GM12878 (cell line): ENCODE measurements at regions not wholly inside any gene's neighbourhood (a gene's known extent, or its start where the extent isn't known, plus 50 kb on each side); places are given as distances from the start of the nearest gene placed in this dataset.

Source experiments
- ATAC-seq: fragments of 200-7000 bp; cut with Tn5 transposase; 3 replicates; pipeline ENCODE4 v1.9.1; 2020; ENCODE audit warnings: mild to moderate bottlenecking, moderate library complexity
- BruUV-seq: library from RNA; stranded (reverse); fragments of 400-500 nt; replicated peaks from 2 replicates; lab custom pipeline; 2021; lab: Mats Ljungman, UMichigan
- CTCF ChIA-PET: fragments of 300-600 bp; sonication (Branson Sonifier 250); formaldehyde crosslinking; extraction: SDS; loops from one replicate; lab custom pipeline; 2021; ENCODE audit warnings: inconsistent platforms; lab: Yijun Ruan, JAX
- POLR2A ChIA-PET: fragments of 350-600 bp; formaldehyde crosslinking; extraction: SDS; loops from one replicate; lab custom pipeline; 2021; ENCODE audit warnings: inconsistent platforms; lab: Charles Lee
- RAD21 ChIA-PET: fragments of 300-600 bp; sonication (Branson Sonifier 250); formaldehyde crosslinking; loops from one replicate; lab custom pipeline; 2023; ENCODE audit warnings: antibody characterized with exemption; ENCODE audit not compliant: unreplicated experiment; lab: Charles Lee
- SMC1A ChIA-PET: fragments of 300-600 bp; sonication (Branson Sonifier 250); formaldehyde crosslinking; loops from one replicate; lab custom pipeline; 2023; ENCODE audit not compliant: unreplicated experiment, uncharacterized antibody; lab: Charles Lee
- DNase-seq: peaks from one replicate; pipeline ENCODE4 v3.0.0-alpha.2; 2011; ENCODE audit warnings: low read depth, low spot score
- FAIRE-seq: peaks from 3 replicates; lab custom pipeline; 2011; peaks lifted over from hg19 to GRCh38; lab: Jason Lieb, UNC
- H2AFZ ChIP-seq: 2 replicates; pipeline ENCODE4 v1.6.0; 2011; ENCODE audit warnings: low read depth, low read length, control low read depth; ENCODE audit not compliant: control insufficient read depth
- H3K27ac ChIP-seq: 2 replicates; pipeline ENCODE4 v1.5.1; 2011; ENCODE audit warnings: control low read depth; ENCODE audit not compliant: control insufficient read depth, insufficient read depth
- H3K27me3 ChIP-seq, 2 experiments: replicated peaks in 1 of 2; 2 replicates each; pipeline versions ENCODE4 v1.6.0 to v1.6.1; 2011; ENCODE audit warnings: low read length in 1 of 2; ENCODE audit not compliant: control insufficient read depth in 2 of 2, insufficient read depth in 2 of 2
- H3K36me3 ChIP-seq, 2 experiments: 2 replicates each; pipeline ENCODE4 v1.5.1; 2011; ENCODE audit warnings: low read length in 1 of 2; ENCODE audit not compliant: control insufficient read depth in 2 of 2, insufficient read depth in 2 of 2
- H3K4me1 ChIP-seq: 2 replicates; pipeline ENCODE4 v1.6.1; 2011; ENCODE audit warnings: mild to moderate bottlenecking, low read length, moderate library complexity, mixed read lengths; ENCODE audit not compliant: control insufficient read depth, insufficient read depth
- H3K4me2 ChIP-seq: 2 replicates; pipeline ENCODE4 v1.6.0; 2011; ENCODE audit warnings: control low read depth; ENCODE audit not compliant: control insufficient read depth, insufficient read depth
- H3K4me3 ChIP-seq: fragments of 200-600 bp; sonication (generic); 2 replicates; pipeline ENCODE4 v1.5.1; 2016
- H3K79me2 ChIP-seq: 2 replicates; pipeline ENCODE4 v1.6.0; 2011; ENCODE audit warnings: low read length; ENCODE audit not compliant: control insufficient read depth, insufficient read depth
- H3K9ac ChIP-seq: 2 replicates; pipeline ENCODE4 v1.8.0; 2011; ENCODE audit warnings: low read length, control low read depth, mixed read lengths; ENCODE audit not compliant: control insufficient read depth, insufficient read depth
- H3K9me3 ChIP-seq: replicated peaks from 3 replicates; pipeline ENCODE4 v1.5.1; 2011; ENCODE audit warnings: mild to moderate bottlenecking, low read length; ENCODE audit not compliant: control insufficient read depth, insufficient read depth
- H4K20me1 ChIP-seq: 2 replicates; pipeline ENCODE4 v1.6.0; 2011; ENCODE audit not compliant: control insufficient read depth, insufficient read depth
- BMI1 ChIP-seq: fragments of 450-650 bp; IDR thresholded peaks from 2 replicates; pipeline ENCODE4 v1.6.1; 2016; ENCODE audit warnings: mild to moderate bottlenecking, moderate library complexity, borderline replicate concordance
- DPF2 ChIP-seq: fragments of 450-650 bp; IDR thresholded peaks from 2 replicates; pipeline ENCODE4 v1.6.1; 2017; ENCODE audit warnings: mild to moderate bottlenecking
- E2F8 ChIP-seq: fragments of 450-650 bp; IDR thresholded peaks from 2 replicates; pipeline ENCODE4 v1.6.1; 2018; ENCODE audit warnings: mild to moderate bottlenecking, low read depth, moderate library complexity; ENCODE audit not compliant: partially characterized antibody
- EP300 ChIP-seq, 2 experiments: fragments of 150-350 bp in 1 of 2; IDR thresholded peaks; 2 replicates each; pipeline ENCODE4 v1.6.1; 2011 to 2012; ENCODE audit warnings: low read depth in 2 of 2, low read length in 2 of 2, borderline replicate concordance in 1 of 2, improper control_type of control experiment in 1 of 2, inconsistent platforms in 1 of 2; ENCODE audit not compliant: control insufficient read depth in 1 of 2
- MAX ChIP-seq: IDR thresholded peaks from 2 replicates; pipeline ENCODE4 v1.6.1; 2012; ENCODE audit warnings: low read depth, low read length, improper control_type of control experiment
- MEF2B ChIP-seq: fragments of 450-650 bp; IDR thresholded peaks from 2 replicates; pipeline ENCODE4 v1.6.1; 2018; ENCODE audit warnings: mild to moderate bottlenecking, moderate library complexity; ENCODE audit not compliant: partially characterized antibody, poor library complexity, severe bottlenecking
- PAX5 ChIP-seq: IDR thresholded peaks from 2 replicates; pipeline ENCODE4 v1.6.1; 2011; ENCODE audit warnings: low read depth, low read length, borderline replicate concordance
- PAX8 ChIP-seq: fragments of 450-650 bp; IDR thresholded peaks from 2 replicates; pipeline ENCODE4 v1.6.1; 2017; ENCODE audit warnings: mild to moderate bottlenecking, moderate library complexity
- POLR2AphosphoS2 ChIP-seq: IDR thresholded peaks from 2 replicates; pipeline ENCODE4 v1.6.1; 2011; ENCODE audit warnings: low read depth, mild to moderate bottlenecking, low read length, improper control_type of control experiment, moderate library complexity
- SMAD1 ChIP-seq: fragments of 450-650 bp; IDR thresholded peaks from 2 replicates; pipeline ENCODE4 v1.6.1; 2018; ENCODE audit warnings: mild to moderate bottlenecking, low read depth; ENCODE audit not compliant: partially characterized antibody
- ZNF592 ChIP-seq: fragments of 450-650 bp; IDR thresholded peaks from 2 replicates; pipeline ENCODE4 v1.6.1; 2017; ENCODE audit warnings: mild to moderate bottlenecking, moderate library complexity
- WGBS: methylation state at CpG from one replicate; pipeline ENCODE4 v1.1.6; 2016; ENCODE audit warnings: low lambda C conversion rate; ENCODE audit not compliant: insufficient replicate concordance, insufficient coverage; ENCODE audit errors: missing lambda C conversion rate; 5-methylcytosine and 5-hydroxymethylcytosine counted together
- in situ Hi-C: fragments of 300-500 bp; cut with MboI; formaldehyde crosslinking; loops from 9 replicates; pipeline ENCODE4 v1.14.3; 2018; ENCODE audit warnings: mixed read lengths
- intact Hi-C: fragments of 100-400 bp; cut with micrococcal nuclease; formaldehyde crosslinking; loops from one replicate; pipeline ENCODE4 v1.14.2; 2022; ENCODE audit not compliant: unreplicated experiment

GRCh38 chr13:91139232-91139631 lies 208.3 kb upstream of the MIR17HG start:
- in situ Hi-C loops (no loop called here), intact Hi-C loops (no loop called here)
- no peak for TF ChIP-seq EP300 (IDR thresholded peaks at IDR 0.05; ENCODE audit: borderline replicate concordance in 1 of 2, control insufficient read depth in 1 of 2, low read depth in 2 of 2, low read length in 2 of 2)
- TF ChIP-seq BMI1, result no peak
- no peak for TF ChIP-seq E2F8
- TF ChIP-seq MEF2B, result no peak
- TF ChIP-seq SMAD1, result no peak
- no peak for TF ChIP-seq PAX8
- no peak for TF ChIP-seq POLR2AphosphoS2
- no peak for TF ChIP-seq PAX5
- TF ChIP-seq ZNF592, result no peak
- TF ChIP-seq MAX, result no peak
- TF ChIP-seq DPF2, result no peak
- Histone ChIP-seq H3K27ac (no peak overlapping the region), H3K4me1 (no peaks in the 10 kb centered on the region), H3K4me3 (no peak overlapping the region), H3K36me3 (no peaks in the 10 kb centered on the region), H4K20me1 (no peaks in the 10 kb centered on the region), H3K9me3 (no peaks in the 10 kb centered on the region), H3K4me2 (no peak overlapping the region), H3K79me2 (no peaks in the 10 kb centered on the region), H2AFZ (no peak overlapping the region), H3K27me3 (no peaks in the 10 kb centered on the region), H3K9ac (no peak overlapping the region)
- ChIA-PET RAD21 (no interaction called here), CTCF (no interaction called here), POLR2A (no interaction called here), SMC1A (interaction anchor here (0.6 to 1.7 kb wide), 2 partner anchors 8 to 12 kb away, joined by 3 to 5 read pairs; no protein-coding TSS in a partner anchor)
- ATAC-seq, result no peak
- FAIRE-seq, result no peak
- 29% methylated on average over 2 of the region's 2 CpGs for WGBS
- DNase-seq, result no peak
- BruUV-seq, result no TSS peak
